Caco-2 (cell line): ENCODE measurements at regions not wholly inside any gene's neighbourhood (a gene's known extent, or its start where the extent isn't known, plus 50 kb on each side); places are given as distances from the start of the nearest gene placed in this dataset.

Source experiments
- BruUV-seq: library from RNA; stranded (reverse); fragments of 400-500 nt; replicated peaks from 2 replicates; lab custom pipeline; 2021; lab: Mats Ljungman, UMichigan
- CTCF ChIA-PET: fragments of 300-600 bp; sonication (Branson Sonifier 250); formaldehyde crosslinking; loops from one replicate; lab custom pipeline; 2022; ENCODE audit warnings: antibody characterized with exemption; lab: Charles Lee
- POLR2A ChIA-PET: fragments of 300-600 bp; sonication (Branson Sonifier 250); formaldehyde crosslinking; loops from one replicate; lab custom pipeline; 2022; ENCODE audit warnings: antibody characterized with exemption; lab: Charles Lee
- DNase-seq, 2 experiments: peaks; one replicate each; pipeline versions ENCODE4 v3.0.0 to v3.0.0-alpha.2; 2020 to 2022
- H3K27me3 ChIP-seq: replicated peaks from 2 replicates; pipeline ENCODE4 v1.6.0; 2011; ENCODE audit warnings: low read length; ENCODE audit not compliant: control insufficient read depth, insufficient read depth
- H3K36me3 ChIP-seq: 2 replicates; pipeline ENCODE4 v1.5.1; 2011; ENCODE audit warnings: low read length; ENCODE audit not compliant: control insufficient read depth, insufficient read depth
- H3K4me1 ChIP-seq: fragments of 250-450 bp; sonication (Bioruptor Pico); 2 replicates; pipeline ENCODE4 v1.5.1; 2020; ENCODE audit warnings: mild to moderate bottlenecking
- H3K4me3 ChIP-seq: 2 replicates; pipeline ENCODE4 v1.5.1; 2011; ENCODE audit warnings: low read depth, mild to moderate bottlenecking, control low read depth, low read length
- H3K9me3 ChIP-seq: fragments of 250-450 bp; sonication (Bioruptor Pico); 2 replicates; pipeline ENCODE4 v1.5.1; 2020; ENCODE audit warnings: mild to moderate bottlenecking, moderate library complexity
- H3K27ac Mint-ChIP-seq: one replicate; pipeline ENCODE4 v1.8.0; 2022; ENCODE audit warnings: mixed read lengths; ENCODE audit not compliant: unreplicated experiment
- H3K27me3 Mint-ChIP-seq: one replicate; pipeline ENCODE4 v1.8.0; 2022; ENCODE audit warnings: mixed read lengths; ENCODE audit not compliant: insufficient read depth, unreplicated experiment
- H3K36me3 Mint-ChIP-seq: one replicate; pipeline ENCODE4 v1.8.0; 2022; ENCODE audit warnings: mild to moderate bottlenecking, mixed read lengths; ENCODE audit not compliant: insufficient read depth, unreplicated experiment
- H3K4me1 Mint-ChIP-seq: one replicate; pipeline ENCODE4 v1.8.0; 2022; ENCODE audit warnings: low read depth, mixed read lengths; ENCODE audit not compliant: unreplicated experiment
- H3K4me3 Mint-ChIP-seq: one replicate; pipeline ENCODE4 v1.8.0; 2022; ENCODE audit warnings: mild to moderate bottlenecking, moderate library complexity, mixed read lengths; ENCODE audit not compliant: unreplicated experiment
- H3K9me3 Mint-ChIP-seq: one replicate; pipeline ENCODE4 v1.8.0; 2022; ENCODE audit warnings: mixed read lengths; ENCODE audit not compliant: unreplicated experiment
- intact Hi-C: fragments of 100-400 bp; cut with micrococcal nuclease; formaldehyde crosslinking; loops from one replicate; pipeline ENCODE4 v1.10.0; 2022; ENCODE audit not compliant: unreplicated experiment
- TF ChIP-seq, protein P1 (sequence below), 2 experiments: fragments of 200-600 bp in 1 of 2; IDR thresholded peaks; 1 replicate in 1 of 2; 2 replicates in 1 of 2; pipeline versions ENCODE4 v1.5.1 to v1.8.0; 2011 to 2022; ENCODE audit warnings: antibody characterized with exemption in 1 of 2, control low read depth in 1 of 2, inconsistent platforms in 1 of 2, low read depth in 1 of 2, low read length in 1 of 2, mild to moderate bottlenecking in 1 of 2, moderate library complexity in 1 of 2; ENCODE audit not compliant: insufficient read depth in 1 of 2, severe bottlenecking in 1 of 2, unreplicated experiment in 1 of 2

DNA sequence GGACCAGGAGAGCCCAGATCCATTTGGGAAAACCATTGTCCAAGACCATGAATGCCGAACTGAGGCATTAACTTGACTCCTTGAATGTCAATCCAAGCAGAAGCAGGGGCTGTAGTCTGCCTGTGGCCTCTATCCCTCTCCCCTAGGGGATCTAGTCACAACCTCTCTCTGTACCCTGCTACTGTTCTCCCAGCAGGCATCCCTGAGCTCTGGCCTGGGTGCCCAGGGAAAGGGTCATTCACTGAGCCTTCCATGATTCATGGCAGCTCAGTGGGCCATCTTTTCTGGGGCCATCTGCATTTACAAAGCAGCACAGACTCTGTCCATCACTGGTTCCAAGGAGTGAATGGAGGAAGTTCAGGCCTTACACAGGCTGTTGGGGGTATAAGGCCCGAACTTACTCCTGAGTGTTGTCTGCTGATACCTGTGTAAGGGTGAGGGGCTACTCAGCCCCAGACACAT, 151.8 kb downstream of the ZFP36L2 start:
- ChIA-PET CTCF (no interaction called here), POLR2A (no interaction called here)
- Mint-ChIP-seq H3K4me3 (no peak overlapping the region), H3K36me3 (peaks cover 5% of the 10 kb centered on the region), H3K9me3 (no peaks in the 10 kb centered on the region), H3K27ac (no peak overlapping the region), H3K4me1 (peaks cover 31% of the 10 kb centered on the region), H3K27me3 (no peaks in the 10 kb centered on the region)
- H3K36me3 ChIP-seq, result no peaks in the 10 kb centered on the region
- no TSS peak for BruUV-seq
- H3K9me3 ChIP-seq, result no peaks in the 10 kb centered on the region
- no peak overlapping the region for H3K4me3 ChIP-seq
- TF ChIP-seq, protein P1, sequence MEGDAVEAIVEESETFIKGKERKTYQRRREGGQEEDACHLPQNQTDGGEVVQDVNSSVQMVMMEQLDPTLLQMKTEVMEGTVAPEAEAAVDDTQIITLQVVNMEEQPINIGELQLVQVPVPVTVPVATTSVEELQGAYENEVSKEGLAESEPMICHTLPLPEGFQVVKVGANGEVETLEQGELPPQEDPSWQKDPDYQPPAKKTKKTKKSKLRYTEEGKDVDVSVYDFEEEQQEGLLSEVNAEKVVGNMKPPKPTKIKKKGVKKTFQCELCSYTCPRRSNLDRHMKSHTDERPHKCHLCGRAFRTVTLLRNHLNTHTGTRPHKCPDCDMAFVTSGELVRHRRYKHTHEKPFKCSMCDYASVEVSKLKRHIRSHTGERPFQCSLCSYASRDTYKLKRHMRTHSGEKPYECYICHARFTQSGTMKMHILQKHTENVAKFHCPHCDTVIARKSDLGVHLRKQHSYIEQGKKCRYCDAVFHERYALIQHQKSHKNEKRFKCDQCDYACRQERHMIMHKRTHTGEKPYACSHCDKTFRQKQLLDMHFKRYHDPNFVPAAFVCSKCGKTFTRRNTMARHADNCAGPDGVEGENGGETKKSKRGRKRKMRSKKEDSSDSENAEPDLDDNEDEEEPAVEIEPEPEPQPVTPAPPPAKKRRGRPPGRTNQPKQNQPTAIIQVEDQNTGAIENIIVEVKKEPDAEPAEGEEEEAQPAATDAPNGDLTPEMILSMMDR (IDR thresholded peaks at IDR 0.05; ENCODE audit: insufficient read depth in 1 of 2, low read depth in 1 of 2, low read length in 1 of 2, severe bottlenecking in 1 of 2, unreplicated experiment in 1 of 2), result no peak
- DNase-seq, result no peak
- intact Hi-C loops, result no loop called here
- no peaks in the 10 kb centered on the region for H3K27me3 ChIP-seq
- peaks cover 40% of the 10 kb centered on the region for H3K4me1 ChIP-seq

DNA sequence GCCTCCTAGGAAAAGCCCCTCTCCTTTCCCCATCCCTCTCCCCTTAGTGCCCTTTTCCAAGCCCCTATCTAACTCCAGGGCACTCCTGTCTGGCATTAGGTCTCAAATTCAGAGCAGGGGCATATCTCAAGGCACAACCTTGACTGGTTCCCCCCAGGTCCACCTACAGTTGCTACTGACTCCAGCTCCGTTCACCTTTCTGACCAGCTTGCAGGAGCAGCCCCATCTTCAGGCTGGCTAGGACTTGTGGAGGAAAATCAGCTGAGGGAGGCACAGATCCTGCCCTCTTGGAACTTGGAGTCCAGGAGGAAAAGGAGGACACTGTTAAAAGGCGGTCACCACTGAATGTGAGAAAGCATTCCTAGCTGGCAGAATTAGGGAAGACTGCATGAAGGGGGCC, 152.4 kb downstream of the ZFP36L2 start:
- Histone ChIP-seq H3K27me3 (no peaks in the 10 kb centered on the region), H3K4me3 (no peak overlapping the region), H3K9me3 (no peaks in the 10 kb centered on the region), H3K4me1 (peaks cover 41% of the 10 kb centered on the region), H3K36me3 (no peaks in the 10 kb centered on the region)
- TF ChIP-seq, protein P1 (IDR thresholded peaks at IDR 0.05; ENCODE audit: insufficient read depth in 1 of 2, low read depth in 1 of 2, low read length in 1 of 2, severe bottlenecking in 1 of 2, unreplicated experiment in 1 of 2), result no peak
- no TSS peak for BruUV-seq
- Mint-ChIP-seq H3K4me1 (peaks cover 31% of the 10 kb centered on the region), H3K4me3 (no peak overlapping the region), H3K36me3 (peaks cover 5% of the 10 kb centered on the region), H3K27ac (no peak overlapping the region), H3K9me3 (no peaks in the 10 kb centered on the region), H3K27me3 (no peaks in the 10 kb centered on the region)
- intact Hi-C loops, result no loop called here
- DNase-seq, result no peak
- ChIA-PET CTCF (interaction anchor here (1.2 kb wide), 1 partner anchor 99 kb away, joined by 5 read pairs; no protein-coding TSS in a partner anchor), POLR2A (no interaction called here)

DNA sequence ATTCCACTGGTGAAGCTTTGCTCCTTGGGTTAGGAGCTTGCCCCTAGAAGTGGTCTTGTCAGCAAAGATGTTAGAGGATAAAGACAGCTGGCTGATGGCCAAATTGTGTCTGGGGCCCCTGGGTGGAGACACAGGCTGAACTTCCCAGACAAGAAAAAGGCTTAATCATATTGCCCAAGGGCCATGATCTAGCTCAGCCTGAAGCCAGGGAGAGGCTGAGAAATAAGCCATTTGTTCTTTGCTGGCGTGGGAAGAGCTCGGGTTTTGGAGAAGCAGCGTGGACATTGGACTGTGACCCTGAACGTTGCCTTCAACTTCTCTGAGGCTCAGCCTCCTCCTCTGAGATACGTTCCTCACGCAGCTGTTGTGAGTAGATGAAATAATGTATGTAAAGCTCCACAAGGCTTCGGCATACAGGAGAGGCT, 153.0 kb downstream of the ZFP36L2 start:
- TF ChIP-seq, protein P1 (IDR thresholded peaks at IDR 0.05; ENCODE audit: insufficient read depth in 1 of 2, low read depth in 1 of 2, low read length in 1 of 2, severe bottlenecking in 1 of 2, unreplicated experiment in 1 of 2), result no peak
- H3K36me3 Mint-ChIP-seq, result peaks cover 5% of the 10 kb centered on the region
- Histone ChIP-seq H3K4me1 (peaks cover 42% of the 10 kb centered on the region), H3K4me3 (no peak overlapping the region), H3K27me3 (no peaks in the 10 kb centered on the region), H3K9me3 (no peaks in the 10 kb centered on the region), H3K36me3 (no peaks in the 10 kb centered on the region)
- no TSS peak for BruUV-seq
- peak; percentile 24 to 51 for DNase-seq
- peaks cover 31% of the 10 kb centered on the region for H3K4me1 Mint-ChIP-seq
- H3K9me3 Mint-ChIP-seq, result no peaks in the 10 kb centered on the region
- H3K27ac Mint-ChIP-seq, result no peak overlapping the region
- intact Hi-C loops, result no loop called here
- H3K4me3 Mint-ChIP-seq, result no peak overlapping the region
- ChIA-PET POLR2A (no interaction called here), CTCF (interaction anchor here (0.8 to 1.2 kb wide), 2 partner anchors 94 to 99 kb away, joined by 3 to 5 read pairs; no protein-coding TSS in a partner anchor)
- H3K27me3 Mint-ChIP-seq, result no peaks in the 10 kb centered on the region
